Endodermal cell (in vitro differentiated cells): ENCODE measurements at regions not wholly inside any gene's neighbourhood (a gene's known extent, or its start where the extent isn't known, plus 50 kb on each side); places are given as distances from the start of the nearest gene placed in this dataset.

Experiments used
- DNase-seq: peaks from one replicate; pipeline ENCODE4 v3.0.0-alpha.2; 2017
- H3K27ac ChIP-seq: 2 replicates; pipeline ENCODE4 v1.5.1; 2013; ENCODE audit warnings: mild to moderate bottlenecking, low read depth, low read length, moderate library complexity
- H3K27me3 ChIP-seq: 2 replicates; pipeline ENCODE4 v1.6.1; 2013; ENCODE audit warnings: mild to moderate bottlenecking, low read length, moderate library complexity; ENCODE audit not compliant: insufficient read depth, control insufficient read depth, poor library complexity, severe bottlenecking
- H3K36me3 ChIP-seq: 2 replicates; pipeline ENCODE4 v1.7.0; 2013; ENCODE audit warnings: mild to moderate bottlenecking, low read length, moderate library complexity; ENCODE audit not compliant: control insufficient read depth, insufficient read depth
- H3K4me1 ChIP-seq: one replicate; pipeline ENCODE4 v1.7.0; 2013; ENCODE audit warnings: low read length; ENCODE audit not compliant: control insufficient read depth, insufficient read depth
- H3K4me3 ChIP-seq: 2 replicates; pipeline ENCODE4 v1.5.1; 2013; ENCODE audit warnings: mild to moderate bottlenecking, low read length, moderate library complexity
- H3K9ac ChIP-seq: 2 replicates; pipeline ENCODE4 v1.6.1; 2013; ENCODE audit warnings: mild to moderate bottlenecking, low read length, moderate library complexity; ENCODE audit not compliant: poor library complexity, severe bottlenecking; ENCODE audit errors: extremely low read depth
- H3K9me3 ChIP-seq: 2 replicates; pipeline ENCODE4 v1.6.1; 2013; ENCODE audit warnings: mild to moderate bottlenecking, low read length, moderate library complexity; ENCODE audit not compliant: control insufficient read depth
- H3K27ac Mint-ChIP-seq: 2 replicates; pipeline ENCODE4 v1.8.0; 2020; ENCODE audit warnings: mixed read lengths
- H3K27me3 Mint-ChIP-seq: 2 replicates; pipeline ENCODE4 v1.8.0; 2021; ENCODE audit warnings: mild to moderate bottlenecking, mixed read lengths; ENCODE audit not compliant: insufficient read depth
- H3K36me3 Mint-ChIP-seq: 2 replicates; pipeline ENCODE4 v1.8.0; 2020; ENCODE audit warnings: low read depth, mixed read lengths
- H3K4me1 Mint-ChIP-seq: 2 replicates; pipeline ENCODE4 v1.8.0; 2020; ENCODE audit warnings: mixed read lengths
- H3K4me3 Mint-ChIP-seq: 2 replicates; pipeline ENCODE4 v1.8.0; 2020; ENCODE audit warnings: mild to moderate bottlenecking, moderate library complexity, mixed read lengths
- H3K9me3 Mint-ChIP-seq: 2 replicates; pipeline ENCODE4 v1.8.0; 2020; ENCODE audit warnings: mild to moderate bottlenecking, mixed read lengths
- WGBS, 2 experiments: methylation state at CpG; one replicate each; pipeline versions ENCODE4 v1.1.5 to v1.1.7; 2013; ENCODE audit warnings: missing lambda C conversion rate in 2 of 2, mixed read lengths in 1 of 2; ENCODE audit not compliant: insufficient coverage in 1 of 2, insufficient read length in 1 of 2; 5-methylcytosine and 5-hydroxymethylcytosine counted together
- TF ChIP-seq, protein P1 (sequence below): fragments of 200-600 bp; sonication (generic); conservative IDR thresholded peaks from 2 replicates; pipeline ENCODE4 v1.5.0; 2021; ENCODE audit warnings: antibody characterized with exemption, mild to moderate bottlenecking

DNA sequence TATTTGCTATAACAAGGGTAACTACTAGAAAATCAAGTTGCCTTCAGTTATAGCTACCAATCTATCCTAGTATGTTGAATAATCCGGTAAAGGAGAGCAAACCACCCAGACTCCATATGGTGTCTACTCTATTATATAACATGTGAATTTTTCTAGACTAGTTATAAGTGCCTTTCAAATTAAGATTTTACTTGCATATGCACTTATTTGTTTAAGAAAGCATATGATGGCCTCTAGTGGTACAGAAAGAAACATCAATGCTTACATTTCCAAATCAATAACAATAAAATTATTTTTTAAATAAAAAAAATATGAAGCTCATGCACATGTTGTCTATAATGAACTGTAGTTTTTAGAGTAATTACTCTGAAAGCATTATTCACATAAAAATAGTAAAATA, 1516.4 kb upstream of the PABPC4L start:
- Histone ChIP-seq H3K9me3 (no peaks in the 10 kb centered on the region), H3K9ac (no peak overlapping the region), H3K27me3 (no peaks in the 10 kb centered on the region), H3K4me1 (no peaks in the 10 kb centered on the region), H3K4me3 (no peak overlapping the region), H3K27ac (no peak overlapping the region), H3K36me3 (no peaks in the 10 kb centered on the region)
- Mint-ChIP-seq H3K4me1 (no peaks in the 10 kb centered on the region), H3K9me3 (no peaks in the 10 kb centered on the region), H3K27ac (no peak overlapping the region), H3K27me3 (no peaks in the 10 kb centered on the region), H3K4me3 (no peak overlapping the region), H3K36me3 (no peaks in the 10 kb centered on the region)
- no peak for DNase-seq
- TF ChIP-seq, protein P1, sequence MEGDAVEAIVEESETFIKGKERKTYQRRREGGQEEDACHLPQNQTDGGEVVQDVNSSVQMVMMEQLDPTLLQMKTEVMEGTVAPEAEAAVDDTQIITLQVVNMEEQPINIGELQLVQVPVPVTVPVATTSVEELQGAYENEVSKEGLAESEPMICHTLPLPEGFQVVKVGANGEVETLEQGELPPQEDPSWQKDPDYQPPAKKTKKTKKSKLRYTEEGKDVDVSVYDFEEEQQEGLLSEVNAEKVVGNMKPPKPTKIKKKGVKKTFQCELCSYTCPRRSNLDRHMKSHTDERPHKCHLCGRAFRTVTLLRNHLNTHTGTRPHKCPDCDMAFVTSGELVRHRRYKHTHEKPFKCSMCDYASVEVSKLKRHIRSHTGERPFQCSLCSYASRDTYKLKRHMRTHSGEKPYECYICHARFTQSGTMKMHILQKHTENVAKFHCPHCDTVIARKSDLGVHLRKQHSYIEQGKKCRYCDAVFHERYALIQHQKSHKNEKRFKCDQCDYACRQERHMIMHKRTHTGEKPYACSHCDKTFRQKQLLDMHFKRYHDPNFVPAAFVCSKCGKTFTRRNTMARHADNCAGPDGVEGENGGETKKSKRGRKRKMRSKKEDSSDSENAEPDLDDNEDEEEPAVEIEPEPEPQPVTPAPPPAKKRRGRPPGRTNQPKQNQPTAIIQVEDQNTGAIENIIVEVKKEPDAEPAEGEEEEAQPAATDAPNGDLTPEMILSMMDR: peak; percentile 51
- whole genome bisulfite sequencing, 2 experiments: 80% methylated on average over 1 of the region's 1 CpG; no CpG with 5 or more reads in 1 of the 2 experiments

DNA sequence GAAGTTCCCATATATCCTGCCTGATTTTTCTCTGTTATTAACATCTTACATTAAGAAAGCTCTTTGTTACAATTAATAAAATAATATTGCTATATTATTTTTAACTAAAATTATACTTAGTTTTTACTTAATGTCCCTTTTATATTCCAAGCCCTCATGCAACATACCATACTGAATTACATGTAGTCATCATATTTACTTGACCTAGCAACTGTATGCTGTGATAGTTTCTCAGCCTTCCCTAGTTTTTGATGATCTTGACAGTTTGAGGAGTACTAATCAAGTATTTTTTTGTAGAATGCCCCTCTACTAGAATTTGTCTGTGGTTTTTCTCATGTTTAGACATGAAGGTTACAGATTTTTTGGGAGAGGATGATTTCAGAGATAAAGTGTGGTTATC, 1503.8 kb upstream of the PABPC4L start:
- H3K27ac Mint-ChIP-seq: no peak overlapping the region
- no peak overlapping the region for H3K27ac ChIP-seq
- no peaks in the 10 kb centered on the region for H3K9me3 Mint-ChIP-seq
- H3K27me3 Mint-ChIP-seq: no peaks in the 10 kb centered on the region
- TF ChIP-seq, protein P1: no peak
- H3K9me3 ChIP-seq: peaks cover 4% of the 10 kb centered on the region
- H3K27me3 ChIP-seq: no peaks in the 10 kb centered on the region
- H3K36me3 ChIP-seq: no peaks in the 10 kb centered on the region
- no peaks in the 10 kb centered on the region for H3K4me1 Mint-ChIP-seq
- H3K4me3 ChIP-seq: no peak overlapping the region
- no peak overlapping the region for H3K9ac ChIP-seq
- no peaks in the 10 kb centered on the region for H3K4me1 ChIP-seq
- no peak for DNase-seq
- no peak overlapping the region for H3K4me3 Mint-ChIP-seq
- no peaks in the 10 kb centered on the region for H3K36me3 Mint-ChIP-seq

DNA sequence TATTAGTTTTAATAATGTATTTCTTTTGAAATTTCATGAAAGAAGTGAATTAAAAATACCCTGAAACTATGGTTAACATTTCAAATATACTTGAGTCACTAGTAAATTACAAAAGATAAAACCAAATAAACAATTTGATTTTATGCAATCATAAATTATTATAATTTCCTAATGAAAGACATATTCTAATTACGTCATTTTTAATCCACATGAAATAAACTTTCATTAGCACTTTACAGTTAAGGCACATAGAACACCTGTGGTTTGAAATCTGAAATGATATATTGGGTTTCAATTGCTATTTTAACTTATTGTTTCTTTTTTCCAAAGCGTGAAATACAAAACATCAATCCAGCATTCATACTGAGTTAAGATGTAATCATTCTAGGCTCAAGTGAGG, 1492.5 kb upstream of the PABPC4L start:
- Mint-ChIP-seq H3K4me3 (no peak overlapping the region), H3K9me3 (no peaks in the 10 kb centered on the region), H3K27me3 (no peaks in the 10 kb centered on the region), H3K4me1 (no peaks in the 10 kb centered on the region), H3K27ac (no peak overlapping the region), H3K36me3 (no peaks in the 10 kb centered on the region)
- no peak for DNase-seq
- Histone ChIP-seq H3K4me1 (no peaks in the 10 kb centered on the region), H3K9ac (no peak overlapping the region), H3K9me3 (no peaks in the 10 kb centered on the region), H3K4me3 (no peak overlapping the region), H3K27ac (no peak overlapping the region), H3K27me3 (no peaks in the 10 kb centered on the region), H3K36me3 (no peaks in the 10 kb centered on the region)
- 81% methylated on average over 2 of the region's 2 CpGs; no CpG with 5 or more reads in 1 of the 2 experiments for WGBS, 2 experiments
- TF ChIP-seq, protein P1: no peak
